GM12873 (cell line): ENCODE measurements at regions not wholly inside any gene's neighbourhood (a gene's known extent, or its start where the extent isn't known, plus 50 kb on each side); places are given as distances from the start of the nearest gene placed in this dataset.

Experiments used
- CTCF ChIP-seq: IDR thresholded peaks from 2 replicates; pipeline ENCODE4 v1.5.1; 2012; ENCODE audit warnings: low read depth, mild to moderate bottlenecking, moderate library complexity, low read length, control low read depth; ENCODE audit not compliant: insufficient read depth; ENCODE audit errors: missing control alignments

- TF ChIP-seq CTCF, result no peak
Measured at GRCh38 chr10:107450056-107450455, 285.6 kb upstream of the SORCS1 start.

DNA sequence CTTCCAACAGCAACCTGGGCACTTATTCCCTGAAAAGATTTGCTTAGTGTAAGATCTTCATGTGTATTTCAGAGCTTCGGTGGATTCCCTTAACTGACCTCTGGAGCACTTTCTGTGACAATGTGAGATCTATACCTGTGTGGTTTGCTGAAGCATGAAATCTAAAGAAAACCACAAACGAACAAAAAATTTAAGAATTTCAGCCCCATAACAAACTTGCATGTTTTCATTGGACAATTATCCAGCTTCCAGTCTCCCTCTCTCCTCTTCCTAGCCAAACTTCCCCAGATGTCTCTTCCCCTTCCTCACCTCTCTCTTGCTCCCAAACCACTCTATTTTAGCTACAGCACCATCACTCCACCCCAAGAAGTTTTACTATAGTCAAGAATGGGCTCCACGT is 279.9 kb upstream of the SORCS1 start:
- no peak for TF ChIP-seq CTCF

GRCh38 chr10:107443813-107444212 is 279.3 kb upstream of the SORCS1 start:
- TF ChIP-seq CTCF, result no peak

- no peak for TF ChIP-seq CTCF
Measured at GRCh38 chr10:107443326-107443725, 278.8 kb upstream of the SORCS1 start.

DNA sequence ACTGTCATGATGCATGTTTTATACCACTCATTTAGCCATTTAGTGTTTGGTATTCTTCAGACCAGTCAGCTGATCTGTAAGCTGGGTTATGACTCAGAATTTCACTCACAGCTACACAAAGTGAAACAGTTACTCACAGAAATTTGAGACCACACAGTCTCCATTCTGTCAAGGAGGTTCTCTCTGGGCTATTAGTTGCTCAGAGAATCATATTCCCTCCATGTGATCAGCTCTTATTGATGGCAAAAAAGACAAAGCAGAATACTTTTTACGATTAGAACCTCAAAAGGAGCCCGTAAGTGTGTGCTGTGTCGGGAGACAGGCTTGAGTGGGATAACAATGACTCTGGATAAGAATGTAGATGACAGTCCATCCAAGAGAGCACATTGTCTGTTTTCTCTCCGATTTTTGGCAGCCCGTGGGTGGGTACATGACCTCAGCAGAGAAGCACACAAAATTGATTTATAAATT is 277.6 kb upstream of the SORCS1 start:
- no peak for TF ChIP-seq CTCF

GRCh38 chr10:107440741-107441140 is 276.2 kb upstream of the SORCS1 start:
- no peak for TF ChIP-seq CTCF

- TF ChIP-seq CTCF, result no peak
Measured at GRCh38 chr10:107437921-107438320, 273.4 kb upstream of the SORCS1 start.
